ENCODE measurements at regions not wholly inside any gene's neighbourhood (a gene's known extent, or its start where the extent isn't known, plus 50 kb on each side); places are given as distances from the start of the nearest gene placed in this dataset.

- no peak for DNase-seq
- H3K4me3 ChIP-seq (ENCODE audit: insufficient read depth, low read depth, low read length, poor library complexity, severe bottlenecking) = no peak overlapping the region
- no peaks in the 10 kb centered on the region for H3K9me3 ChIP-seq (ENCODE audit: control insufficient read depth, low read length)
- no peaks in the 10 kb centered on the region for H3K36me3 ChIP-seq (ENCODE audit: control insufficient read depth, insufficient read depth, low read length)
- H3K4me1 ChIP-seq (ENCODE audit: control insufficient read depth, insufficient read depth, low read length, poor library complexity, severe bottlenecking) = no peaks in the 10 kb centered on the region
- no peak overlapping the region for H3K27ac ChIP-seq (ENCODE audit: insufficient read depth, low read length, poor library complexity, severe bottlenecking)
- H3K27me3 ChIP-seq (replicated peaks; ENCODE audit: control insufficient read depth, insufficient read depth, low read length, poor library complexity, severe bottlenecking) = no peaks in the 10 kb centered on the region
These were observed 73.5 kb downstream of the KCNF1 start for GRCh38 chr2:10985260-10985659.

GRCh38 chr2:10985901-10986535, 74.3 kb downstream of the KCNF1 start:
- Histone ChIP-seq H3K27ac (ENCODE audit: insufficient read depth, low read length, poor library complexity, severe bottlenecking) (no peak overlapping the region), H3K4me1 (ENCODE audit: control insufficient read depth, insufficient read depth, low read length, poor library complexity, severe bottlenecking) (no peaks in the 10 kb centered on the region), H3K36me3 (ENCODE audit: control insufficient read depth, insufficient read depth, low read length) (no peaks in the 10 kb centered on the region), H3K27me3 (replicated peaks; ENCODE audit: control insufficient read depth, insufficient read depth, low read length, poor library complexity, severe bottlenecking) (no peaks in the 10 kb centered on the region), H3K4me3 (ENCODE audit: insufficient read depth, low read depth, low read length, poor library complexity, severe bottlenecking) (no peak overlapping the region), H3K9me3 (ENCODE audit: control insufficient read depth, low read length) (no peaks in the 10 kb centered on the region)
- DNase-seq = no peak

GRCh38 chr2:10987439-10987838, 75.7 kb downstream of the KCNF1 start:
- no peak overlapping the region for H3K27ac ChIP-seq (ENCODE audit: insufficient read depth, low read length, poor library complexity, severe bottlenecking)
- H3K4me3 ChIP-seq (ENCODE audit: insufficient read depth, low read depth, low read length, poor library complexity, severe bottlenecking) = no peak overlapping the region
- no peaks in the 10 kb centered on the region for H3K27me3 ChIP-seq (replicated peaks; ENCODE audit: control insufficient read depth, insufficient read depth, low read length, poor library complexity, severe bottlenecking)
- H3K4me1 ChIP-seq (ENCODE audit: control insufficient read depth, insufficient read depth, low read length, poor library complexity, severe bottlenecking) = no peaks in the 10 kb centered on the region
- H3K36me3 ChIP-seq (ENCODE audit: control insufficient read depth, insufficient read depth, low read length) = no peaks in the 10 kb centered on the region
- no peaks in the 10 kb centered on the region for H3K9me3 ChIP-seq (ENCODE audit: control insufficient read depth, low read length)
- no peak for DNase-seq

- DNase-seq = no peak
- no peak overlapping the region for H3K27ac ChIP-seq (ENCODE audit: insufficient read depth, low read length, poor library complexity, severe bottlenecking)
These were observed 76.1 kb downstream of the KCNF1 start for GRCh38 chr2:10987861-10988260.

GRCh38 chr2:10989151-10989550, 77.4 kb downstream of the KCNF1 start:
- Histone ChIP-seq H3K27ac (ENCODE audit: insufficient read depth, low read length, poor library complexity, severe bottlenecking) (no peak overlapping the region), H3K4me1 (ENCODE audit: control insufficient read depth, insufficient read depth, low read length, poor library complexity, severe bottlenecking) (no peaks in the 10 kb centered on the region), H3K9me3 (ENCODE audit: control insufficient read depth, low read length) (no peaks in the 10 kb centered on the region), H3K36me3 (ENCODE audit: control insufficient read depth, insufficient read depth, low read length) (no peaks in the 10 kb centered on the region), H3K27me3 (replicated peaks; ENCODE audit: control insufficient read depth, insufficient read depth, low read length, poor library complexity, severe bottlenecking) (no peaks in the 10 kb centered on the region), H3K4me3 (ENCODE audit: insufficient read depth, low read depth, low read length, poor library complexity, severe bottlenecking) (no peak overlapping the region)
- DNase-seq = no peak

More at GRCh38 chr2:10987861-10988260, 76.1 kb downstream of the KCNF1 start:
- no peaks in the 10 kb centered on the region for H3K36me3 ChIP-seq (ENCODE audit: control insufficient read depth, insufficient read depth, low read length)
- H3K4me3 ChIP-seq (ENCODE audit: insufficient read depth, low read depth, low read length, poor library complexity, severe bottlenecking) = no peak overlapping the region
- no peaks in the 10 kb centered on the region for H3K9me3 ChIP-seq (ENCODE audit: control insufficient read depth, low read length)
- H3K27me3 ChIP-seq (replicated peaks; ENCODE audit: control insufficient read depth, insufficient read depth, low read length, poor library complexity, severe bottlenecking) = no peaks in the 10 kb centered on the region
- no peaks in the 10 kb centered on the region for H3K4me1 ChIP-seq (ENCODE audit: control insufficient read depth, insufficient read depth, low read length, poor library complexity, severe bottlenecking)

GRCh38 chr2:10989782-10990181, 78.0 kb downstream of the KCNF1 start:
- H3K4me1 ChIP-seq (ENCODE audit: control insufficient read depth, insufficient read depth, low read length, poor library complexity, severe bottlenecking) = no peaks in the 10 kb centered on the region
- no peaks in the 10 kb centered on the region for H3K27me3 ChIP-seq (replicated peaks; ENCODE audit: control insufficient read depth, insufficient read depth, low read length, poor library complexity, severe bottlenecking)
- no peak overlapping the region for H3K27ac ChIP-seq (ENCODE audit: insufficient read depth, low read length, poor library complexity, severe bottlenecking)
- DNase-seq = no peak
- H3K36me3 ChIP-seq (ENCODE audit: control insufficient read depth, insufficient read depth, low read length) = no peaks in the 10 kb centered on the region
- H3K4me3 ChIP-seq (ENCODE audit: insufficient read depth, low read depth, low read length, poor library complexity, severe bottlenecking) = no peak overlapping the region
- H3K9me3 ChIP-seq (ENCODE audit: control insufficient read depth, low read length) = no peaks in the 10 kb centered on the region

- H3K9me3 ChIP-seq (ENCODE audit: control insufficient read depth, low read length) = no peaks in the 10 kb centered on the region
- no peak for DNase-seq
These were observed 78.9 kb downstream of the KCNF1 start for GRCh38 chr2:10990561-10991111.

GRCh38 chr2:10992023-10992791, 80.5 kb downstream of the KCNF1 start:
- no peak overlapping the region for H3K4me3 ChIP-seq (ENCODE audit: insufficient read depth, low read depth, low read length, poor library complexity, severe bottlenecking)
- no peaks in the 10 kb centered on the region for H3K36me3 ChIP-seq (ENCODE audit: control insufficient read depth, insufficient read depth, low read length)
- H3K27me3 ChIP-seq (replicated peaks; ENCODE audit: control insufficient read depth, insufficient read depth, low read length, poor library complexity, severe bottlenecking) = no peaks in the 10 kb centered on the region
- no peak overlapping the region for H3K27ac ChIP-seq (ENCODE audit: insufficient read depth, low read length, poor library complexity, severe bottlenecking)
- no peaks in the 10 kb centered on the region for H3K9me3 ChIP-seq (ENCODE audit: control insufficient read depth, low read length)
- no peak for DNase-seq
- no peaks in the 10 kb centered on the region for H3K4me1 ChIP-seq (ENCODE audit: control insufficient read depth, insufficient read depth, low read length, poor library complexity, severe bottlenecking)

More at GRCh38 chr2:10990561-10991111, 78.9 kb downstream of the KCNF1 start:
- no peaks in the 10 kb centered on the region for H3K4me1 ChIP-seq (ENCODE audit: control insufficient read depth, insufficient read depth, low read length, poor library complexity, severe bottlenecking)
- no peaks in the 10 kb centered on the region for H3K36me3 ChIP-seq (ENCODE audit: control insufficient read depth, insufficient read depth, low read length)
- no peak overlapping the region for H3K27ac ChIP-seq (ENCODE audit: insufficient read depth, low read length, poor library complexity, severe bottlenecking)
- H3K27me3 ChIP-seq (replicated peaks; ENCODE audit: control insufficient read depth, insufficient read depth, low read length, poor library complexity, severe bottlenecking) = no peaks in the 10 kb centered on the region
- H3K4me3 ChIP-seq (ENCODE audit: insufficient read depth, low read depth, low read length, poor library complexity, severe bottlenecking) = no peak overlapping the region

GRCh38 chr2:10993001-10993481, 81.3 kb downstream of the KCNF1 start:
- no peak overlapping the region for H3K27ac ChIP-seq (ENCODE audit: insufficient read depth, low read length, poor library complexity, severe bottlenecking)
- no peak for DNase-seq
- H3K4me1 ChIP-seq (ENCODE audit: control insufficient read depth, insufficient read depth, low read length, poor library complexity, severe bottlenecking) = no peaks in the 10 kb centered on the region
- H3K36me3 ChIP-seq (ENCODE audit: control insufficient read depth, insufficient read depth, low read length) = no peaks in the 10 kb centered on the region
- no peaks in the 10 kb centered on the region for H3K27me3 ChIP-seq (replicated peaks; ENCODE audit: control insufficient read depth, insufficient read depth, low read length, poor library complexity, severe bottlenecking)
- H3K9me3 ChIP-seq (ENCODE audit: control insufficient read depth, low read length) = no peaks in the 10 kb centered on the region
- no peak overlapping the region for H3K4me3 ChIP-seq (ENCODE audit: insufficient read depth, low read depth, low read length, poor library complexity, severe bottlenecking)

GRCh38 chr2:10995366-10995970, 83.7 kb downstream of the KCNF1 start:
- H3K27ac ChIP-seq (ENCODE audit: insufficient read depth, low read length, poor library complexity, severe bottlenecking) = no peak overlapping the region
- H3K9me3 ChIP-seq (ENCODE audit: control insufficient read depth, low read length) = no peaks in the 10 kb centered on the region
- H3K4me3 ChIP-seq (ENCODE audit: insufficient read depth, low read depth, low read length, poor library complexity, severe bottlenecking) = no peak overlapping the region
- no peaks in the 10 kb centered on the region for H3K4me1 ChIP-seq (ENCODE audit: control insufficient read depth, insufficient read depth, low read length, poor library complexity, severe bottlenecking)
- no peak for DNase-seq
- H3K27me3 ChIP-seq (replicated peaks; ENCODE audit: control insufficient read depth, insufficient read depth, low read length, poor library complexity, severe bottlenecking) = no peaks in the 10 kb centered on the region
- no peaks in the 10 kb centered on the region for H3K36me3 ChIP-seq (ENCODE audit: control insufficient read depth, insufficient read depth, low read length)

All from effector memory CD4-positive, alpha-beta T cell (primary cell).